GM10248 (cell line): ENCODE measurements at regions not wholly inside any gene's neighbourhood (a gene's known extent, or its start where the extent isn't known, plus 50 kb on each side); places are given as distances from the start of the nearest gene placed in this dataset.

Experiments
- CTCF ChIA-PET: fragments of 300-600 bp; sonication (Branson Sonifier 250); formaldehyde crosslinking; extraction: SDS; loops from one replicate; lab custom pipeline; 2021; ENCODE audit warnings: antibody characterized with exemption; lab: Yijun Ruan, JAX
- POLR2A ChIA-PET: fragments of 350-650 bp; sonication (Branson Sonifier 250); formaldehyde crosslinking; extraction: SDS; loops from one replicate; lab custom pipeline; 2020; ENCODE audit warnings: antibody characterized with exemption; lab: Yijun Ruan, JAX
- DNase-seq: peaks from one replicate; pipeline ENCODE4 v3.0.0; 2012; ENCODE audit errors: extremely low spot score
- TF ChIP-seq, protein P1 (sequence below): IDR thresholded peaks from 2 replicates; pipeline ENCODE4 v1.5.1; 2012; ENCODE audit warnings: mild to moderate bottlenecking, low read depth; ENCODE audit errors: extremely low read depth, missing control alignments, control extremely low read depth

DNA sequence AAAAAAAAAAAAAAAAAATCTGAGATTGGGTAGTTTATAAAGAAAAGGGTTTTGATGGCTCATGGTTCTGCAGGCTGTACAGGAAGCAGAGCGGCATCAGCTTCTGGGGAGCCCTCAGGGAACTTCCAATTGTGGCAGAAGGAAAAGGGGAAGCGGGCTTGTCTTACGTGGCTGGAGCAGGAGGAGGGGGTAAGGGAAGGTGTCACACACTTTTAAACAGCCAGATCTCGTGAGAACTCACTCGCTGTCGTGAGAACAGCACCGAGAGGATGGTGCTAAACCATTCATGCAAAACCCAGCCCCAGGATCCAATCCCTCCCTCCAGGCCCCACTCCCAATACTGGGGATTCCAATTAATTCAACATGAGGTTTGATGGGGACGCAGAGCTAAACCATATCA is 806.2 kb downstream of the TBC1D22A start:
- TF ChIP-seq, protein P1, sequence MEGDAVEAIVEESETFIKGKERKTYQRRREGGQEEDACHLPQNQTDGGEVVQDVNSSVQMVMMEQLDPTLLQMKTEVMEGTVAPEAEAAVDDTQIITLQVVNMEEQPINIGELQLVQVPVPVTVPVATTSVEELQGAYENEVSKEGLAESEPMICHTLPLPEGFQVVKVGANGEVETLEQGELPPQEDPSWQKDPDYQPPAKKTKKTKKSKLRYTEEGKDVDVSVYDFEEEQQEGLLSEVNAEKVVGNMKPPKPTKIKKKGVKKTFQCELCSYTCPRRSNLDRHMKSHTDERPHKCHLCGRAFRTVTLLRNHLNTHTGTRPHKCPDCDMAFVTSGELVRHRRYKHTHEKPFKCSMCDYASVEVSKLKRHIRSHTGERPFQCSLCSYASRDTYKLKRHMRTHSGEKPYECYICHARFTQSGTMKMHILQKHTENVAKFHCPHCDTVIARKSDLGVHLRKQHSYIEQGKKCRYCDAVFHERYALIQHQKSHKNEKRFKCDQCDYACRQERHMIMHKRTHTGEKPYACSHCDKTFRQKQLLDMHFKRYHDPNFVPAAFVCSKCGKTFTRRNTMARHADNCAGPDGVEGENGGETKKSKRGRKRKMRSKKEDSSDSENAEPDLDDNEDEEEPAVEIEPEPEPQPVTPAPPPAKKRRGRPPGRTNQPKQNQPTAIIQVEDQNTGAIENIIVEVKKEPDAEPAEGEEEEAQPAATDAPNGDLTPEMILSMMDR, result no peak
- POLR2A ChIA-PET, result no interaction called here
- CTCF ChIA-PET, result no interaction called here
- DNase-seq, result no peak

GRCh38 chr22:47567126-47568090 is 805.0 kb downstream of the TBC1D22A start:
- DNase-seq, result no peak

DNA sequence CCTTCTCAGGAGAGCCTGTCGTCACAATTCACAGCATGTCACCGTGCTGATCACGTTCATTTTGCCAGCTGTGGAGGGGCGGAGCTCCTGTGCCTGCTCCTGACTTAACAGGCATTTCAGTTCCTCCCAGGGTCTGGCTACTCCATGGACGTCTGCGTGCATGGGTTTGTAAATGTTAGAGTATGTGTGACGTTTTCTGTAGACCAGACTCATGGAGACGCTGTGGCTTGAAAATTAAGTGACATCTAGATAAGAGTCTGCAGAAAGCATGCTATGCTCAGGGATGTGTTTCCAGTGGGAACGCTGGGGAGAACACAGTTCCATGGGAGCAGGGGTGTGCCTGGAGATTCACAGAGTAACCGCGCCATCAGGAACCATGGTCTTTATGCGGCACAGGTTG is 804.0 kb downstream of the TBC1D22A start:
- TF ChIP-seq, protein P1, result no peak
- CTCF ChIA-PET, result no interaction called here
- POLR2A ChIA-PET, result no interaction called here
- DNase-seq, result no peak

More at GRCh38 chr22:47567126-47568090, 805.0 kb downstream of the TBC1D22A start:
- CTCF ChIA-PET, result no interaction called here
- TF ChIP-seq, protein P1, result no peak
- POLR2A ChIA-PET, result no interaction called here

- TF ChIP-seq, protein P1, result no peak
- ChIA-PET POLR2A (no interaction called here), CTCF (no interaction called here)
- DNase-seq, result no peak
Measured at GRCh38 chr22:47565607-47566006, 803.2 kb downstream of the TBC1D22A start.

DNA sequence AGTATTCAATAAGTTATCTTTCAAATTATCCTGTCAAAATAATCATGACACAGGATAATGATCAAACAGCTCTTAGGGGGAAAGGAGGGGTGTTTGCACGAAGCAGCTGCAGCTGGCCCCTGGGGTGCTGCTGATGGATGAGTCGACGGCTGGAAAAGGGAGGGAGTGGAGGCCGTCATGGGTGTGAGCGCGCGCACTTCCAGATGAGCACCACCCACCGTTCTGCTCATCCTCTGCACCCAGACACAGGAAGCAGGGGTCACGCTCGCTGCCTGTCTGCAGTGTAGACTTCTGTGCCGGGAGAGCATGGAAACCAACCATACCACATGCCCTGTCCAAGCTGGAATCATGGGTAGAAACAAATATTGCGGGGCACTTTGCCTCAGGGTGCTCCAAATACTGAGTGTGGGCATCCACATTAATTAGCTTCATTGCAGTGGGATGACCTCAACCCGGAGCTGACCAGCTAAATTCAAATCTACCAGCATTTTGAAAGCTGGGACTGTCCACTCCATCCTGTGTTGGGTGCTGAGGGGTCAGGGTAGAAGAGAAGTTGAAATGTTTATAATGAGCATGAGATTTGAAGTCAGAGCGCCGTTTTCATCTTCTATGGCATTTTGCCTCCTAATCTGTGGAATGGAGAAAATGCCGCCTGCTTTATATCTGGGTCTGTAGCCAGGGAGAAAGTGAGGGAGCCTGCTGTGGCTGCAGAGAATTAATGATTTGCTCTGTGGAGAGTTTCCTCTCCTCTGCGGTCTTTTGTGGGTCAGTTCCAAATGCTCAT is 802.4 kb downstream of the TBC1D22A start:
- CTCF ChIA-PET, result no interaction called here
- TF ChIP-seq, protein P1, result no peak
- no peak for DNase-seq
- POLR2A ChIA-PET, result no interaction called here

DNA sequence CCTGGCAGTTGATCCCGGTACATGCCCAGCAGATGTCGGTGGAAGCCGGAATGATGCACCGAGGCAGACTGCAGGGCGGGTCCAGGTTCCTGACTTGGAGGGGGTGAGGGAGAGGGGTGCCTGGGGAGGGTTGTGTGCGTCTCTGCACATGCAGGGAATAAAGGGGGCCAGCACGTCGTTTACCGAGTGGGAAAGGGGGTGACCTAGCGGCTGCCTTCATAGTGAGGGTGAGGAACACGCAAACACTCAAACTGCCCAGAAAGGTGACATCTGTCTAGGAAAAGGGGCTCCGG is 801.7 kb downstream of the TBC1D22A start:
- CTCF ChIA-PET, result no interaction called here
- TF ChIP-seq, protein P1, result no peak
- DNase-seq, result no peak
- POLR2A ChIA-PET, result no interaction called here
